ENCODE measurements at regions not wholly inside any gene's neighbourhood (a gene's known extent, or its start where the extent isn't known, plus 50 kb on each side); places are given as distances from the start of the nearest gene placed in this dataset.

DNA sequence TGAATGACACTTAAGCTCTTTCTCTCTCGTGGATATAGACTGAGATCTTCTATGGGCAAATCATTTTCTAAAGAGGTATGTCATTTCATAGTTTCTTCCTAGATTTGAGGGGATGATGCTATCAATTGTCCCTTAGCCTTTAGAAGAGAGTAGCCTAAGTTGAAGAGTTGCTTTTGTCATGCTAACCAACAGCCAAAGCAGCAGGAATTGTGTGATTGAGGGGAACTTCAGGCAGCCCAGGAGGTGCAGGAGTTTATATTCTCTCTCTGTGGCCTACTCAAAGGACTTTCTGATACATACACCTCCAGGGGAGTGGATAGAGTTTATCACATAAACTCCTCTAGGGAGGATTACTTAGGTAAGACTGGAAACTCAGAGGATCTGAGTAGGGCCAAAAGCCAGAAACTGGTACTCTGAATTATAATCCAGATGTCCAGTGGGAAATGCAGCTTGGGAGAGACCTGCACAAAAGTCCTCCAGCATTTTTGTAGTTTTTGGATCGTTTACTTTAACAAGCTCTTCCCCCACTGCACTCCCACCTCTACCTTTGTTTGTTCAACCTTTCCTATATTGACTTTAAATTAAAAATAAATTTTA lies 150.7 kb upstream of the CCDC68 start:
- TF ChIP-seq CTCF (conservative IDR thresholded peaks at IDR 0.05; ENCODE audit: low read depth, low read length) (no peak), EZH2phosphoT487 (IDR thresholded peaks at IDR 0.05; ENCODE audit: borderline replicate concordance, low read length) (no peak), EZH2 (IDR thresholded peaks at IDR 0.05; ENCODE audit: low read length, unreplicated experiment) (no peak)
